CD4-positive, alpha-beta T cell treated with Interleukin-1 beta for 1 hour (primary cell): ENCODE measurements at regions not wholly inside any gene's neighbourhood (a gene's known extent, or its start where the extent isn't known, plus 50 kb on each side); places are given as distances from the start of the nearest gene placed in this dataset.
"Not testable (repeated sequence)": the region's sequence is repeated elsewhere in the genome, so short reads cannot be mapped to it uniquely, and the experiment has no call there.

ENCODE experiments used
- DNase-seq, 2 donors: peaks; one replicate each; pipeline ENCODE4 v3.0.0-alpha.2; 2020 to 2022

DNA sequence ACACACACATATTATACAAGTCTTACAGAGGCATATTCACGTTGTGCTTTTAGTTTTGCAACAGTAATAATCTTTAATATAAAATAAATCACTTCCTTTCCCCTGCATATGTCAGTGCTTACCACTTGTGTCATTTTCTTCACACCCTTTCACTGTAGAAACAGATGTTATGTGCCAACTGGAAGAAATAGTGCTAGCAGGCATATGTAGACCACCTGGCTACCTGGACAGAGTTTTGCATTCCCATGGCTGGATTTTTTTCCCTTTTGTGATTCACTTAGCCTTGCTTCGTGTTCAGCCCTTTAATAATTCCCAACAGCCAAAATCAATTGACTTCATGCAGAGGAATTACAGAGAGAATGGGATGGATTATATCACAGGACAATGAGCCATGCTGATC lies 399.1 kb upstream of the SPRY2 start:
- no peak for DNase-seq

DNA sequence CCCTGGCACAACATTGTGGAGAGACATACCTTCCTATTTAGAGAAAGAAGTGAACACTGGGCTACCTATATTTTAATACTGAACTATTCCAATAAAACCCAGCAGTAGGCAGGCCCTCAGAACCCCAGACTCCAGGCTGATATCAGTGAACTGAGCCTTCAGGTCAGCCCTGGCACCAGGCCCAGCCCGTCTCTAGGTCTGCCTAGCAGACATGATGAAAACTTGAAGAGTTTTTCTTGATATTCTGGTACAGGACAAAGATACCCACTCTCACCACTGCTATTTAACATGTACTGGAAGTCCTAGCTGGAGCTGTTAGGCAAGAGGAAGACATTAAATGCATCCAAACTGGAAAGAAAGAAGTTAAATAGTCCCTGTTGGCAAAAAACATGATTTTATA lies 396.6 kb upstream of the SPRY2 start:
- DNase-seq = no peak

DNA sequence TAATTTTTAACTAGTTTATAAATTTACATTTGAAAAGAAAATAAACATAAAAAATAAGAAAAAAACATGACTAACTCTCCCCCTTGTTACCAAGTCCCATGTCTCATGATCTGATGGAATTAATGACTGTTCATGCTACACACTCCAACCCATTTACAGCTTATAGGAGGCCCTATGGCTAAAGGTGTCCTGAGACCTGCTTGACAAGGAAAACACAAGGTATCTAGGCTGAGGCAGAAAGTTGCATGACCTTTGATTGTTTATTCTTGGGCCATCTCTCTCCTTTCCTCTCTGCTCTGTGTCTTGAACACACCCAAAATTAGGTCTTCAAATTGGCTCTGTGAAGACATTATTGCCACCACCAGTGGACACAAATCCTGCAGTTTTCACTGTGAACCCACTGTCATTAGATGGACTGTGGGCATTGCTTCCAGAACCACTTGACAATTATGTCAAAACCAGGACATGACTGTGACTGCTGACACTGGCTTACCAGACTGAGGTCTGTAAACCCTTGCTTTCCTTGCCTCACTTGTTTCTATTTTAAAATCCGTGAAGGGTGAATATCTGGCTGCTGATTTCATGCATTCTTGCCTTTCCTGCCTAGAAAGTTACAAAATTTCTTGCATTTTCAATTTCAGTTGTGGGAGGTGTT lies 386.5 kb upstream of the SPRY2 start:
- no peak for DNase-seq

DNA sequence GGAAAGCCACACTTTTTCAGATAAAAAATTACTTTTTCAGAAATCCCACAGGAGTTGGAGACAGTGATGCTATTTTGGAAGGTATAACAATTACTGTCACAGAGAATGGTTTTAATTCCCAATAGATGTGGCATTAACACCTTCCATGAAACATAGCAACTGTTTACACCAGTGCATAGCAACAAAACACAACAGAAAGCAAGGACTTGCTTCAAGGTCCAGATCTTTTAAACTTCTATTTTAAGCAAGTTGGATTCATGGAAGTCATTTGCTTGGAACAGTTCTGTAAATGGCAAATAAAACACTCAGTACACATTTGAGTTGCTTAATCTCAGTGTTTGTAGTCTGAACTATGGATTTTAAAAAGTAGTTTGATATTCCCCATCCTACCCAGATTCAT lies 385.9 kb upstream of the SPRY2 start:
- no peak for DNase-seq

DNA sequence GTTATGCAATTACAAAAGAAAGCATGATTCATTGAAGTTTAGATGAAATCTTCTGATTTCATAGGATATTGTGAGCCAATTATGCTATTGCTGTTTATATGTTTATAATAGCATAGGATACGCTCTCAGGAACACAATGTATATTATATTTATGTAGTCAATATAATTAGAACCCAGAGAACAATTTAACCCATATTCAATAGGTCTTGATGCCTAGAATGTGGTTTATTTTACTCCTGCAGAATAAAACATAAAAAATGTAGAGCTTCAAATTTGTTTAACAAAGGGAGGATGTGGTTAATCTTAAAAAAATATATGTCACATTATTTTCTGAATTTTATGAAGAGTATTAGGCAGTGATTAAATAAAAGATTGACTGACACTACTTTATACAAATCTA lies 380.8 kb upstream of the SPRY2 start:
- no peak for DNase-seq

DNA sequence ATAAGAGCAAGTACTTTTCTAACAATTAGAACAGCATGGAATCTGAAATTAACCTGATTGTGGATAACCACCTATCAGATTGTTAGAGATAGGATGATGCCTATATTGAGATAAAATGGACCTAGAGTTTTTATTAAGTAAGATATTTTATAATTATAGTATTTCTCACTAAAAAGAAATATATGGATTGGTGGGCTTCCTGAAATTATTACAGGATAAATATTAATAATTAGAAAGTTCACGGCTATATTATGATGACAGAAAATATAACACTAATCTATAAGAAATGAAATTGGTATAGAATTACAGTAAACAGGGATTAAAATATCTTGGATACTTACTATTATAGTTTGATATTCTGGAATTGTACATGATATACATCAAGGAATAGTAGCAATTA lies 378.0 kb upstream of the SPRY2 start:
- DNase-seq = no peak

DNA sequence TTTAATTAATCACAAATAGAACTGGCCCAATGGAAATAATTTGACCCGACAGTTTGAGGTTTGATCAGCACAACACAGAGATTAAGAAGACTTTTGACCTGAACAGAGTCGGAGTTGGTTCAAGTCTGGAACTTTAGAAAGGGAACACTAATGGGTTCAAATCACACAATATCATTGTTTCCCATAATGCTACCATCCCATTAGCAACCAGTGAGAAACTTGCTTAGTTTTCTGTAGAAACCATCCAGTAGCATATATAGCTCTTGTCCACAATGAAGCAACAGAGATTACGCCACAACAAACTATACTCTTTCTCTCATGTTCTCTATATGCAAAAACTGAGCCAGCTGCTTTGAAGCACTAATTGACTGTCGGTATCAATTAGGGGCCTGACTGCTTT lies 376.9 kb upstream of the SPRY2 start:
- no peak for DNase-seq

DNA sequence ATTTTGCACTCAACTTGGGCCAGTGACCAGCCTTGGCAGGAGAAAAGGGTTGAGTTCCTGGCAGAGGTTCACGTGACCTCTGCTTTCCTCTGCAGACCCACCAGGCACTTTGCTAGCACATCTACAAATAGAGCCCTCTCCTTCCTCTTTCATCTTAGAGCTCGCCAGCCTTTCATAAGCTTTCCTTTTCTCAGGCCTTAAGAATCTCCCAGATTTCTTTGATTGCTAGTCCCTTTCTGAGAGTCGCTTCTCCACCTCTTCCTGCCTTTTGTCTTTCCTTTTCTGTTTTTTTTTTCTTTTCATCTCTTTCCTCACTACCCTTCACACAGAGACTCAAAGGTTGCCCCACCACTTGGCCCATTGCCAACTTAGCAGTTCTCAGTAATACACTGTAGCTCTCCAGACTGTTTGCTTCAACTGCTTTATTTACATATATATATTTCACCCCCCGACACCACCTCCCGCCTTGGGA lies 375.7 kb upstream of the SPRY2 start:
- DNase-seq = no peak

DNA sequence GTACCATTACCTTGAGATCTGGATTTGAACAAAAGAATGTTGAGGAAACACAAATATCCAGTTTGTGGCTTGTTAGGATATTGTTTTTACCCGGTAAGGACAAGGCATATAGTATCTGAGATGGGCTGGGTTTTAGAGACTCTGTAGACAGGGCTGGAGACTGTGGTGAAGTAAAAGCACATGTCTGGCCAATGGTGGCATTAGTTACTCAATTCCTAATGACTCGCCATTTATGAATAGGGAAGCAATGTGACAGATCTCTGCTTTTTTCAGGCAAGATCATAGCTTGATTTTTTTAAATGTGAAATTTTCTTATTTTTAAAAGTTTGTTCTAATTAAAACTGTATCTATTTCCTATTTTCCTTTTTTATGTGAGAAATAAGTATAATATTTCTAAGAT lies 371.1 kb upstream of the SPRY2 start:
- DNase-seq = no peak

DNA sequence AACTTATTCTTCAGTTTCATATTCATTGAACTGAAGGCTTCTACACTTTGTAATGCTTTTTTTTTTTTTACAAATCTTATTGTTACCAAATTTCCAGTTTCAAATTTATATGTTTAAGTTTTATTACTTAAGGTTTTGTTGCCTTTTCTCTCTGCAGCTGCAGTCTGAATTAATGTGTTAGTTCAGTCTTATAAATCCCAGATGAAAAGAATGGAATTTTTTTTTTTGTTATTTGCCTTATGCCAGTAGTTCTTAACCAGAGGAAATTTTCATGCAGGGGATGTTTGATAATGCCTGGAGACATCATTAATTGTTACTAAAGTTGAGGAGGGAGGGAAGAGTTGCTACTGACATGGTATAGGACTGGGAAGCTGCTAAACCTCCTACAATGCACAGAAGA lies 367.9 kb upstream of the SPRY2 start:
- DNase-seq = no peak

DNA sequence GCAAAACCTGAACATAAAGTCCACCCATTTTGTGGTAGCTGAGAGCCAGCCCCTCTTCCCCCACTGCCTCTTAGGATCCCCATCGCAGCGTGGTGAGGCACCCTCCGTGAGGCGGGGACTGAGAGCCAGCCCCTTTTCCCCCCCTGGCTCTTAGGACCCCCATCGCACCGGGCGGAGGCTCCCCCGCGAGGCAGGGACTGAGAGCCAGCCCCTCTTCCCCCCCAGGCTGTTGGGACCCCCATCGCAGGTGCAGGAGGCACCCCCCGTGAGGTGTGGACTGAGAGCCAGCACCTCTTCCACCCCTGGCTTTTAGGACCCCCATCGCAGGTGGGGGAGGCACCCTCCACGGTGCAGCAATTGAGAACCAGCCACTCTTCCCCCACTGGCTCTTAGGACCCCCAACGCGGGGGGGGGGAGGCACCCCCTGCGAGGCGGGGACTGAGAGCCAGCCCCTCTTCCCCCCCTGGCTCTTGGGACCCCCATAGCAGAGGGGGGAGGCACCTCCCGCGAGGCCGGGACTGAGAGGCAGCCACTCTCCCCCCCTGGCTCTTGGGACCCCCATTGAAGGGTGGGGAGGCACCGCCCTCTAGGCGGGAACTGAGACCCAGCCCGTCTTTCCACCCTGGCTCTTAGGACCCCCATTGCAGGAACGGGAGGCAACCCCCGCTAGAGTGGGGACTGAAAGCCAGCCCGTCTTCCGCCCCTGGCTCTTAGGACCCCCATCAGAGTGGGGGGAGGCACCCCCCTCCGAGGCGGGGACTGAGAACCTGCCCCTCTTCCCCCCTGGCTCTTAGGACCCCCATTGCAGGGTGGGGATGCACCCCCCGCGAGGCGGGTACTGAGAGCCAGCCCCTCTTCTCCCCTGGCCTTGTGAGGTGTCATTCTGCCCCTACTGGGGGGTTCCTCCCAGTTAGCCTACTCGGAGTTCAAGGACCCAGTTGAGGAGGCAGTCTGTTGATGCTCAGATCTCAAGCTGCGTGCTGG lies 366.4 kb upstream of the SPRY2 start:
- DNase-seq = no peak

DNA sequence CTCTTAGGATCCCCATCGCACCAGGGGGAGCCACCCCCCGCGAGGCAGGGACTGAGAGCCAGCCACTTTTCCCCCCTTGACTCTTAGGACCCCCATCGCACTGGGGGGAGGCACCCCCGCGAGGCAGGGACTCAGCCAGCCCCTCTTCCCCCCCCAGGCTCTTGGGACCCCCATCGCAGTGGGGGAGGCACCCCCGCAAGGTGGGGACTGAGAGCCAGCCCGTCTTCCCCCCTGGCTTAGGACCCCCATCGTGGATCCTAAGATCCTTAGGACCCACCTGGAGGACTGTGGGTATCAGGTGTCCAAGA lies 365.2 kb upstream of the SPRY2 start:
- no peak for DNase-seq

DNA sequence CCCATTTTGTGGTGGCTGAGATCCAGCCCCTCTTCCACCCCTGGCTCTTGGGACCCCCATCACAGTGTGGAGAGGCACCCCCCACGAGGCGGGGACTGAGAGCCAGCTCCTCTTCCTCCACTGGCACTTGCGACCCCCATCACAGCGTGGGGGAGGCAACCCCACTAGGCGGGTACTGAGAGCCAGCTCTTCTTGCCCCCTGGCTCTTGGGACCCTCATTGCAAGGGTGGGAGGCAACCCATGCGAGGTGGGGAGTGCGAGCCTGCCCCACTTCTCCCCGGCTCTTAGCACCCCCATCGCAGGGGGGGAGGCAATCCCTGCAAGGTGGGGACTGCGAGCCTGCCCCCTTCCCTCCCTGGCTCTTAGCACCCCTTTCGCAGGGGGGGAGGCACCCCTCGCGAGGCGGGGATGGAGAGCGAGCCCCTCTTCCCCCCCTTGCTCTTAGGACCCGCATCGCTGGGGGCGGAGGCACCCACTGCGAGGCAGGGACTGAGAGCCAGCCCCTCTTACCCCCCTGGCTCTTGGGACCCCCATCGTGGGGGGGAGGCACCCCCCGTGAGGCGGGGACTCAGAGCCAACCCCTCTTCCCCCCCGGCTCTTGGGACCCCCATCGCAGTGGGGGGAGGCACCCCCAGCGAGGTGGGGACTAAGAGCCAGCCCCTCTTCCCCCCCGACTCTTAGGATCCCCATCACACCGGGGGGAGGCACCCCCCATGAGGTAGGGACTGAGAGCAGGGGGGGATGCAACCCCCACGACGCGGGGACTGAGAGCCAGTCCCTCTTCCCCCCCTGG lies 364.6 kb upstream of the SPRY2 start:
- DNase-seq = no peak

DNA sequence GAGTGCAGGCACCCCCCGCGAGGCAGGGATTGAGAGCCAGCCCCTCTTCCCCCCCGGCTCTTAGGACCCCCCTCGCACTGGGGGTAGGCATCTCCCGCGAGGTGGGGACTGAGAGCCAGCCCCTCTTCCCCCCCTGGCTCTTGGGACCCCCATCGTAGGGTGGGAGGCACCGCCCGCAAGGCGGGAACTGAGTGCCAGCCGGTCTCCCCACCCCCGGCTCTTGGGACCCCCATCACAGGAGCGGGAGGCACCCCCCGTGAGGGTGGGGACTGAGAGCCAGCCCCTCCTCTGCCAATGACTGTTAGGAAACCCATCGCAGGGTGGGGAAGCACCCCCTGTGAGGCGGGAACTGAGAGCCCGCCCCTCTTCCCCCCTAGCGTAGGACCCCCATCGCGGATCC lies 363.4 kb upstream of the SPRY2 start:
- no peak for DNase-seq

DNA sequence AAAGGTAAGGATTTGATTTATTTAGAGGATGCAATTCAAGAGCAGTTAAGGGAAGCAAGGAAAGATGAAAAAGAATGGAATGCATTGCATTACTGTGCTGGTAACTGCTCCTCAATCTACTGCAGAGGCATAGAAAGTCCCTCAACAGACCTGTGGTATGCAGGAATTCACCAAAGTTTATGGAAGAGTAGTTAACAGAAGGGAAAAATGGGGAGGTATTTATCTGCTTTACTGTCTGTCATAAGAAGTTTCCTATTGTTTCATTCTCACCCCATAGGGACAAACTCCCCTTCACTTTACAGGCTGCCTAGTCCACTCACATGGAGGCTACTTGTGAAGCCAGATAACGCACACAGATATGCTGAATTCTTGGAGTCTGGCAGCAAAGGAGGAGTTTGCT lies 354.9 kb upstream of the SPRY2 start:
- DNase-seq = no peak

DNA sequence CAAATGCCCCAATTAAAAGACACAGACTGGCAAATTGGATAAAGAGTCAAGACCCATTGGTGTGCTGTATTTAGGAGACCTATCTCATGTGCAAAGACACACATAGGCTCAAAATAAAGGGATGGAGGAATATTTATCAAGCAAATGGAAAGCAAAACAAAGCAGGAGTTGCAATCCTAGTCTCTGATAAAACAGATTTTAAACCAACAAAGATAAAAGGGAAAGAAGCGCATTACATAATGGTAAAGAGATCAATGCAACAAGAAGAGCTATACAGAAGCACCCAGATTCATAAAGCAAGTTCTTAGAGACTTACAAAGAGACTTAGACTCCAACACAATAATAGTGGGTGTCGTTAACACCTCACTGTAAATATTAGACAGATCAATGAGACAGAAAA lies 350.9 kb upstream of the SPRY2 start:
- not testable (repeated sequence) for DNase-seq

DNA sequence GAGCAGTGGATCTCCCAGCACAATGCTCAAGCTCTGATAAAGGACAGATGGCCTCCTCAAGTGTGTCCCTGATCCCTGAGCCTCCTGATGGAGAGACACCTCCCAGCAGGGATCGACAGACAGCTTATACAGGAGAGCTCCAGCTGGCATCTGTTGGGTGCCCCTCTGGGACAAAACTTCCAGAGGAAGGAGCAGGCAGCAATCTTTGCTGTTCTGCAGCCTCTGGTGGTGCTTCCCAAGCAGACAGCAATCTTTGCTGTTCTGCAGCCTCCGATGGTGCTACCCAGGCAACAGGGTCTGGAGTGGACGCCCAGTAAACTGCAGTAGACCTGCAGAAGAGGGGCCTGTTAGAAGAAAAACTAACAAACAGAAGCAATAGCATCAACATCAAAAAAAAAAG lies 349.3 kb upstream of the SPRY2 start:
- no peak for DNase-seq

DNA sequence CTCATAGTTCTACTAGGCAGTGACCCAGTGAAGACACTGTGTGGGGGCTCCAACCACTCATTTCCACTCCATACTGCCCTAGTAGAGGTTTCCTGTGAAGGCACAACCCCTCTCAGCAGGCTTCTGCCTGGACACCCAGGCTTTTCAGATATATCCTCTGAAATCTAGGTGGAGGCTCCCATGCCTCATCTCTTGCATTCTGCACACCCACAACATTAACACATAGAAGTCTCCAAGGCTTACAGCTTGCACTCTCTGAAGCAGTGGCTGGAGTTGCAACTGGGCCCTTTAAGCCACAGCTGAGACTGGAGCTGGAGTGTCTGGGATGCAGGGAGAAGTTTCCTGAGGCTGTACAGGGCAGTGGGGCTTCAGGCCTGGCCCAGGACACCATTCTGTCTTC lies 347.7 kb upstream of the SPRY2 start:
- no peak for DNase-seq

DNA sequence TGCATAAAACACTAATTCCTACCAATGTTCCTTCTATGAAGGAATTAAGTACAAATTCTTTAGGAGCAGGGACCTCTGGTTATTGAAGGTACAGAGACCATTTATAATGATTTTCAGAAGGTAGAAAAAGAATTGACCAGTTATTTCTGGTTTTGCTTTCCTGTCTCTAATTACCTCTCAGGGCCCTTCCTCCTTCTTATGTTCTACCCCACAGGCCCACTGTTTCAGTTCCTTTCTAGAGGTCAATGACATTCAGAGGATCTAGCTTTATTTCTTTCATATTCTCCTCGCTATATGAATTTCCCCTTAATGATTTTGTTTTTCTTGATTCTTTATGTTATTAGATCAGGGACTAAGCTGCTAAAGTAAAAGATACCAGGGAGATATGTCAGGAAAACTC lies 345.0 kb upstream of the SPRY2 start:
- no peak for DNase-seq

DNA sequence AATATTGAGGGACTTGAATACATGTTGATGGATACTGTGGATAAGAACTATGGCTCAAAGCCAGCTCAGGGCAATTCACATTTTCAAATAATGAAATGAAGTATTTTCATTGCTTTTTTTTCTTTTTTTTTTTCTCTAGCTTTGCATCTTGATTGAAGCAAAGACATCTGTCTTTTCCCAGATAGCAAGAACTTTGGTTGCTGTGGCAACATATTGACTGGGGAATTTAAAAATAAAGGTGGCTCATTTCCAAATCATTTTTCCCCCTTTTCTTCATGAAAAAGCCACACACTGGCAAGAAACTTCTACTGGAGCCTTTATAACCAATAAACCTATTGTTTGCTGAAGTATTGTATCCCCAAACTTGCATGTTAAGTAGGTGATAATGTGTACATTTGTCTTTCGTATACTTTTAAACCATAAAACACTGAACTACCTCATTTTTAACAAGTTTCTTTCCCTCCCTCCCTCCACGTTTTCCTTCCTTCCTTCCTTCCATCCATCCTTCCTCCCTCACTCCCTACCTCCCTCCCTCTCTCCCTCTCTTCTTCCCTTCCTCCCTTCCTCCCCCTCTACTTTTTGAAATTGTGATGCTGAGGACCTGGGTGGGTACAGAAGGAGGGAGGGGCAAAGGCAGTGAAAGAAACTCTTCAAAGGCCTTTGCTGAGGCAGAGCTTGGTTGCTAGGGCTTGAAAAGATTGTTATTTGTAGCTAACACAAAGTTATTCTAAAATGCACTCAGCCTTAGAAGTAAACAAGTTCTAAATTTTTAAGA lies 343.5 kb upstream of the SPRY2 start:
- no peak for DNase-seq

DNA sequence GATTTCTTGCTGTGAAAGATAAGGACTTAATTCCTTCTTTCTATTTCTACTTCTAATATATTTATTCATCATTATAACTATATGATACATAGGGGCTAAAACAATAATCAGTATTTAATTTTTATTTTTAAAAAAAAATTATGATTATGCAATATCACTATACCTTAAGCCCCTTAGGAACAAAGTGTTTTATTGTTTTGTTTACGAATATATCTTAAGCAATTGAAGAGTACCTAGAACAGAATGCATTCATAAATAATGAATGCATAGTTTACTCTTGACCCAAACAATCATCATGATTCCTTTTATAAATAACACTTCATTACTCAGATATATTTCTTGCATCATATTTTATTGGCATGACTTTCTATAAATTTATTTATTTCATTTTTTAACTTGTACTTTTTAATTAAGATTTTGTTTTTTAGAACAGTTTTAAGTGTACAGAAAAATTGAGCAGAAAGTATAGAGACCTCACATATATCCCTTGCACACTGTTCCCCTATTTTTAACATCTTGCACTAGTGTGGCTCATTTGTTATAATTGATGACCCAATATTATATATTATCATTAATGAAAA lies 339.9 kb upstream of the SPRY2 start:
- DNase-seq = no peak

DNA sequence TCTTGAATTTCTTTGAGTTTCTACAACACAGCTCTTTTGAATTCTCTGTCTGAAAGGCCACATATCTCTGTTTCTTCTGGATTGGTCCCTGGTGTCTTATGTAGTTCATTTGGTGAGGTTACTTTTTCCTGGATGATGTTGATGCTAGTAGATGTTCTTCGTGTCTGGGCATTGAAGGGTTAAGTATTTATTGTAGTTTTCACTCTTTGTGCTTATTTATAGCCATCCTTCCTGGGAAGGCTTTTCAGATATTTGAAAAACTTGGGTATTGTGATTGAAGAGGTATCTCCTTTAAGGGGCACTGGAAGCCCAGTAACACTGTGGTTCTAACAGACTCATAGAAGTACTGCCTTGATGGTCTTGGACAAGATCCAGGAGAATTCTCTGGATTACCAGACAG lies 338.5 kb upstream of the SPRY2 start:
- no peak for DNase-seq

DNA sequence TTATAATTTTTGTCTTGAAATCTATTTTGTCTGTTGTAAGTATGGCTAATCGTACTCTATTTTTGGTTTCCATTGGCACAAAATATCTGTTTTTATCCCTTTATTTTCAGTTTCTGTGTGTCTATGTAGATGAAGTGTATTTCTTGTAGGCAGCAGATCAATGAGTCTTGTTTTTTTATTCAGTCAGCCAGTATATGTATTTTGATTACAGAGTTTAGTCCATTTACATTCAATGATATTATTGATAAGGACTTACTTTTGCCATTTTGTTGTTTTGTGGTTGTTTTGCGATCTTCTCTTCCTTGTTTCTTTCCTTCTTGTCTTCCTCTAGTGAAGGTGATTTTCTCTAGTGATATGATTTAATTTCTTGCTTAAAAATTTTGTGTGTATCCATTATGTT lies 336.3 kb upstream of the SPRY2 start:
- DNase-seq = no peak
